HepG2 (cell line): ENCODE measurements at regions not wholly inside any gene's neighbourhood (a gene's known extent, or its start where the extent isn't known, plus 50 kb on each side); places are given as distances from the start of the nearest gene placed in this dataset.

Source experiments
- ATF3 ChIP-seq: sonication (generic); formaldehyde crosslinking; IDR thresholded peaks from 2 replicates; pipeline ENCODE4 v1.4.0; 2020; ENCODE audit warnings: missing genetic modification reagents
- CREB1 ChIP-seq, 2 experiments: fragments of 450-650 bp in 1 of 2; IDR thresholded peaks; 2 replicates each; pipeline ENCODE4 v1.6.1; 2016 to 2017; ENCODE audit warnings: control low read depth in 1 of 2, mild to moderate bottlenecking in 1 of 2, missing compliant biosample characterization in 1 of 2, missing genetic modification characterization in 1 of 2
- CTCF ChIP-seq: sonication (generic); formaldehyde crosslinking; IDR thresholded peaks from 2 replicates; pipeline ENCODE4 v1.5.0; 2020; ENCODE audit warnings: mild to moderate bottlenecking, missing genetic modification reagents, moderate library complexity
- MAX ChIP-seq: IDR thresholded peaks from 2 replicates; pipeline ENCODE4 v1.6.1; 2012; ENCODE audit warnings: inconsistent platforms
- NFE2L2 ChIP-seq: fragments of 150-350 bp; IDR thresholded peaks from 2 replicates; pipeline ENCODE4 v1.6.1; 2014; ENCODE audit warnings: low read length
- RFX5 ChIP-seq: IDR thresholded peaks from 2 replicates; pipeline ENCODE4 v1.6.1; 2011; ENCODE audit warnings: low read depth, low read length, improper control_type of control experiment
- SMC3 ChIP-seq: IDR thresholded peaks from 2 replicates; pipeline ENCODE4 v1.6.1; 2011; ENCODE audit warnings: low read length, improper control_type of control experiment
- TAF1 ChIP-seq: sonication (generic); formaldehyde crosslinking; IDR thresholded peaks from 2 replicates; pipeline ENCODE4 v1.4.0; 2020; ENCODE audit warnings: missing genetic modification reagents
- ZBTB33 ChIP-seq: sonication (generic); formaldehyde crosslinking; IDR thresholded peaks from 2 replicates; pipeline ENCODE4 v1.4.0; 2020; ENCODE audit warnings: missing genetic modification reagents
- ZFP36L2 ChIP-seq: sonication (generic); formaldehyde crosslinking; IDR thresholded peaks from 2 replicates; pipeline ENCODE4 v1.4.0; 2020; ENCODE audit warnings: missing genetic modification reagents

- TF ChIP-seq SMC3 (no peak), CREB1 (IDR thresholded peaks at IDR 0.05) (no peak), CREB1 (CRISPR knock-in tag; IDR thresholded peaks at IDR 0.05) (no peak), TAF1 (CRISPR knock-in tag) (no peak), NFE2L2 (no peak), MAX (no peak), ATF3 (CRISPR knock-in tag) (no peak), RFX5 (no peak), ZFP36L2 (CRISPR knock-in tag) (no peak), CTCF (CRISPR knock-in tag) (no peak), ZBTB33 (CRISPR knock-in tag) (no peak)
Observed at GRCh38 chr1:103371234-103371633, 154.3 kb upstream of the RNPC3 start.
